ENCODE measurements at regions not wholly inside any gene's neighbourhood (a gene's known extent, or its start where the extent isn't known, plus 50 kb on each side); places are given as distances from the start of the nearest gene placed in this dataset.

DNA sequence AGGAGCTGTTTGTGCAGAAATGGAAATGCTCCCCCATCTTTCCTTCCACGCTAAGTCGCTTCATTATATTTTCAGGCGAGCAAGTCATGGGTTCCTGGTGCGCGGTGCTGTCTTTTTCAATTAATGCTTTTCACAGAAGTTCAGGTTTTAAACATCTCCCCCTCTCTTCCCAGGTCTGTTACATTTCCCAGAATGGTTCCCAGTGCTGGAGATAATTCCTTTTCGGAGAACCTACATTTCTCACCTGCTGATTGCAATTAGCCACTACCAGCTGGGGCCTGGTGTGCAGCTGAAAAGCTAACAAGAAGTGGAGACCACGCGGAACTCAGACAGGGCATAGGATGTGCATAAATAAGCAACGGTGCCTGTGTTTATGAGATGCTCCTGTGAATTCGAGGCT, 217.8 kb downstream of the MID1IP1 start:
- TF ChIP-seq, protein P1, sequence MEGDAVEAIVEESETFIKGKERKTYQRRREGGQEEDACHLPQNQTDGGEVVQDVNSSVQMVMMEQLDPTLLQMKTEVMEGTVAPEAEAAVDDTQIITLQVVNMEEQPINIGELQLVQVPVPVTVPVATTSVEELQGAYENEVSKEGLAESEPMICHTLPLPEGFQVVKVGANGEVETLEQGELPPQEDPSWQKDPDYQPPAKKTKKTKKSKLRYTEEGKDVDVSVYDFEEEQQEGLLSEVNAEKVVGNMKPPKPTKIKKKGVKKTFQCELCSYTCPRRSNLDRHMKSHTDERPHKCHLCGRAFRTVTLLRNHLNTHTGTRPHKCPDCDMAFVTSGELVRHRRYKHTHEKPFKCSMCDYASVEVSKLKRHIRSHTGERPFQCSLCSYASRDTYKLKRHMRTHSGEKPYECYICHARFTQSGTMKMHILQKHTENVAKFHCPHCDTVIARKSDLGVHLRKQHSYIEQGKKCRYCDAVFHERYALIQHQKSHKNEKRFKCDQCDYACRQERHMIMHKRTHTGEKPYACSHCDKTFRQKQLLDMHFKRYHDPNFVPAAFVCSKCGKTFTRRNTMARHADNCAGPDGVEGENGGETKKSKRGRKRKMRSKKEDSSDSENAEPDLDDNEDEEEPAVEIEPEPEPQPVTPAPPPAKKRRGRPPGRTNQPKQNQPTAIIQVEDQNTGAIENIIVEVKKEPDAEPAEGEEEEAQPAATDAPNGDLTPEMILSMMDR (IDR thresholded peaks at IDR 0.05; ENCODE audit: low read depth, low read length, missing input control), result no peak
- TF ChIP-seq, protein P2, sequence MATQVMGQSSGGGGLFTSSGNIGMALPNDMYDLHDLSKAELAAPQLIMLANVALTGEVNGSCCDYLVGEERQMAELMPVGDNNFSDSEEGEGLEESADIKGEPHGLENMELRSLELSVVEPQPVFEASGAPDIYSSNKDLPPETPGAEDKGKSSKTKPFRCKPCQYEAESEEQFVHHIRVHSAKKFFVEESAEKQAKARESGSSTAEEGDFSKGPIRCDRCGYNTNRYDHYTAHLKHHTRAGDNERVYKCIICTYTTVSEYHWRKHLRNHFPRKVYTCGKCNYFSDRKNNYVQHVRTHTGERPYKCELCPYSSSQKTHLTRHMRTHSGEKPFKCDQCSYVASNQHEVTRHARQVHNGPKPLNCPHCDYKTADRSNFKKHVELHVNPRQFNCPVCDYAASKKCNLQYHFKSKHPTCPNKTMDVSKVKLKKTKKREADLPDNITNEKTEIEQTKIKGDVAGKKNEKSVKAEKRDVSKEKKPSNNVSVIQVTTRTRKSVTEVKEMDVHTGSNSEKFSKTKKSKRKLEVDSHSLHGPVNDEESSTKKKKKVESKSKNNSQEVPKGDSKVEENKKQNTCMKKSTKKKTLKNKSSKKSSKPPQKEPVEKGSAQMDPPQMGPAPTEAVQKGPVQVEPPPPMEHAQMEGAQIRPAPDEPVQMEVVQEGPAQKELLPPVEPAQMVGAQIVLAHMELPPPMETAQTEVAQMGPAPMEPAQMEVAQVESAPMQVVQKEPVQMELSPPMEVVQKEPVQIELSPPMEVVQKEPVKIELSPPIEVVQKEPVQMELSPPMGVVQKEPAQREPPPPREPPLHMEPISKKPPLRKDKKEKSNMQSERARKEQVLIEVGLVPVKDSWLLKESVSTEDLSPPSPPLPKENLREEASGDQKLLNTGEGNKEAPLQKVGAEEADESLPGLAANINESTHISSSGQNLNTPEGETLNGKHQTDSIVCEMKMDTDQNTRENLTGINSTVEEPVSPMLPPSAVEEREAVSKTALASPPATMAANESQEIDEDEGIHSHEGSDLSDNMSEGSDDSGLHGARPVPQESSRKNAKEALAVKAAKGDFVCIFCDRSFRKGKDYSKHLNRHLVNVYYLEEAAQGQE (IDR thresholded peaks at IDR 0.05), result no peak
- TF ChIP-seq TAF1 (conservative IDR thresholded peaks at IDR 0.05), result no peak
- no peak for TF ChIP-seq SP1 (IDR thresholded peaks at IDR 0.05)
